Mesothelial cell of epicardium (in vitro differentiated cells): ENCODE measurements at regions not wholly inside any gene's neighbourhood (a gene's known extent, or its start where the extent isn't known, plus 50 kb on each side); places are given as distances from the start of the nearest gene placed in this dataset.
A peak's percentile ranks its signal among the peaks of the same experiment; 100 is the strongest.

Experiments used
- DNase-seq, 2 experiments: peaks; one replicate each; pipeline ENCODE4 v3.0.0; 2021; ENCODE audit warnings: low spot score in 2 of 2; ENCODE audit not compliant: unreplicated experiment in 2 of 2
- H3K27ac Mint-ChIP-seq: 2 replicates; pipeline ENCODE4 v1.8.0; 2021; ENCODE audit warnings: mixed read lengths
- H3K27me3 Mint-ChIP-seq: 2 replicates; pipeline ENCODE4 v1.8.0; 2021; ENCODE audit warnings: low read depth, mixed read lengths
- H3K36me3 Mint-ChIP-seq: 2 replicates; pipeline ENCODE4 v1.8.0; 2021; ENCODE audit warnings: mixed read lengths
- H3K4me1 Mint-ChIP-seq: 2 replicates; pipeline ENCODE4 v1.8.0; 2021; ENCODE audit warnings: mixed read lengths
- H3K4me3 Mint-ChIP-seq: 2 replicates; pipeline ENCODE4 v1.8.0; 2021; ENCODE audit warnings: mild to moderate bottlenecking, moderate library complexity, mixed read lengths
- H3K9me3 Mint-ChIP-seq: 2 replicates; pipeline ENCODE4 v1.8.0; 2021; ENCODE audit warnings: mixed read lengths
- CTCF ChIP-seq: fragments of 200-600 bp; sonication (generic); IDR thresholded peaks from one replicate; pipeline ENCODE4 v1.5.0; 2021; ENCODE audit warnings: antibody characterized with exemption; ENCODE audit not compliant: unreplicated experiment

DNA sequence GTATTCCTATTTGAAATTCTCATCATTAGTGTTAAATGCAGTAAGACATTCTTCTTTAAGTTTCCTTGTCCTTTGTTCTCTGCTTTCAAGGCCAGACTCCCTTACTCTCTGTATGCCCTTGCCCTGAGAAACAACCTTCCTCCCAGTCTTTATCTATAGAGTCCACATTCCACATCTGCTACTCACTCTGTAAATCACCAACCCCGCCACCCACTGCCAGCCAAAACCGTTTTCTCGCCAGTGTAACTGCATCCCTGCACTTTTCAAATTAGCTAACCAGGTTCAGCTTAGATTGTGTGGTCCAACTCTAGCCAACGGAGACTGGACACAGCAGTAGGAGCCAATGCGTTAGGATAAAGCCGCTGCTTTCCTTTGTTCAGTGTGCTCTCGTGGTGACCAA lies 402.4 kb upstream of the PDZRN3 start:
- H3K9me3 Mint-ChIP-seq = peaks cover 12% of the 10 kb centered on the region
- TF ChIP-seq CTCF = no peak
- no peak overlapping the region for H3K4me3 Mint-ChIP-seq
- H3K27me3 Mint-ChIP-seq = peaks cover 3% of the 10 kb centered on the region
- peak overlapping the region; percentile 62 for H3K27ac Mint-ChIP-seq
- no peak for DNase-seq
- no peaks in the 10 kb centered on the region for H3K36me3 Mint-ChIP-seq
- H3K4me1 Mint-ChIP-seq = peaks cover 7% of the 10 kb centered on the region

DNA sequence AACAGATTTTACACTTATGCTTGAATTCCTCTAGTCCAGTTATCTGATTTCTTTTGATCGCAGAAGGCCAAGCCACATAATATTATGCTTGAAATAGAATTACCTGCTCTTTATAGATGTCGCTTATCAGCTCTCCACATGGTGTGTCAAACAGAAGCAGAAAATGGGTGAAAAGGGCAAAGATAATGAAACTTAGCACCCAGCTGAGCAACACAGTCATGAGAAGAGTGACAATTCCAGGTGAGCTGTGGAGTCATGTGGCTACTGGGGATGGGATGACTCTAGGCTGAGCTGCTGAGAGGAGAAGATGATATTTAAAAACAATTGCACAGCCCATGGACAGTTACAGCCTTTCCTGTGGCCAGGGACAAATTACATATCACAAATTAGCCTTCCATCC lies 398.7 kb upstream of the PDZRN3 start:
- Mint-ChIP-seq H3K27ac (no peak overlapping the region), H3K27me3 (peaks cover 6% of the 10 kb centered on the region), H3K9me3 (peaks cover 8% of the 10 kb centered on the region), H3K4me3 (no peak overlapping the region), H3K36me3 (no peaks in the 10 kb centered on the region), H3K4me1 (peaks cover 7% of the 10 kb centered on the region)
- no peak for DNase-seq
- TF ChIP-seq CTCF = no peak

GRCh38 chr3:74021449-74021848 lies 396.7 kb upstream of the PDZRN3 start:
- Mint-ChIP-seq H3K4me1 (no peaks in the 10 kb centered on the region), H3K4me3 (no peak overlapping the region), H3K27me3 (peaks cover 6% of the 10 kb centered on the region), H3K36me3 (no peaks in the 10 kb centered on the region), H3K27ac (no peak overlapping the region), H3K9me3 (no peaks in the 10 kb centered on the region)
- no peak for DNase-seq
- TF ChIP-seq CTCF = no peak

DNA sequence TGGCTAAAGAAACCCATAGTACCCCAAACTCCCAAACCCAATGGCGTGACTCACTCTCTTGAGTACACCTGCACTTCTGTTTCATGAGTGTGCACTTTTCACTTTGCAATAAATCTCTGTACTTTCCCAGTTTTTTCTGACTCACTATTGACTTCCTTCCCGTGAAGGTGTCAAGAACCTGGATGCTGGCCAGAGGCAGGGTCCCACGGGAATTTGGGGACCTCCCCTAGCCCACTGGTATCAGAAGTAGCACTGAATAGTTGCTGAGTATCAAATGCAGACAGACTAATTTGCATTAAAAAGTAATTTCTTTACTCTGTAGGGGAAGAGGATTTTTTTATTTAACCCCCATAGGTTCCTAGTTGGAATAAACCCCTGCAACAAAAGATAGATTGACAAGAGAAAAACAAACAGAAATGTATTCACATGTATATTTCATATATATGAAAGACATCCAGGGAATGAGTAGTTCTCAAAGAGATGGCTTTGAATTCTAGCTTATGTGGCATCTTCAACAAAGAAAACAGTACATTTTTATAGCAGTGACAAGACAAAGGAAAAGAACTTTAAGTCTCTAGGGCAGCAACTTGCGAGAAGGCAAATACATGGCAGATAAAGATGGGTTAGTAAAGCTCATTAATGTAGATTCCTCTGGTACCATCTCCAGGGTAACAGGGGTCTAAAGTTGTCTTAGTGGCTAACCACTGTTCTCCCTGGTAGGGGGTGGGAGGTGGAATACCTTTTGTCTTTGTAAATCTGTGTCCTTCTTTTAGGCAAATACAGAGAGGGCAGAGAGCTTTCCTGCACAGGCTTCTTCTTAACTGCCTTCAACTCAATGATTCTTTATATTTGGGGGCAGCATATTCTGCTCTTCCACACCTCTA lies 385.5 kb upstream of the PDZRN3 start:
- TF ChIP-seq CTCF = no peak
- no peaks in the 10 kb centered on the region for H3K4me1 Mint-ChIP-seq
- H3K36me3 Mint-ChIP-seq = no peaks in the 10 kb centered on the region
- DNase-seq = no peak
- no peaks in the 10 kb centered on the region for H3K9me3 Mint-ChIP-seq
- H3K4me3 Mint-ChIP-seq = no peak overlapping the region
- H3K27me3 Mint-ChIP-seq = no peaks in the 10 kb centered on the region
- H3K27ac Mint-ChIP-seq = no peak overlapping the region

DNA sequence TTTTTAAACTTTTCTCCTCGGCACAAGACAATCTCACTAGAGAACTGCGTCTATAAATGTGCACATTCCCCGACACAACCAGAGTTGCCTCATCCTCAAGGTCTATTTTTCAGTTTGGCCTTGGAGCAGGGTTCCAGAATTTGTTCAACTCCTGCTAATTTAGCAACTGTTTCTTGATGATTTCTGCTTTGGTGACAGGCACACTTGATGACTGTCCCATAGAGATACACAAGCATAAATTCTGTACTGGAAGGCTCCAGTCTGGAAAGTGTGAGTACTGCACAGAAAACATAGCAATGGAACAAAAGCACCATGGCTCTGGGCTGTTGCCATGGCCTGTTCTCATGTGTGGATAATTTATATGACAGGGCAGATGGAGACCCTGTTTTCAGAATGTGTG lies 379.6 kb upstream of the PDZRN3 start:
- Mint-ChIP-seq H3K36me3 (no peaks in the 10 kb centered on the region), H3K9me3 (no peaks in the 10 kb centered on the region), H3K27ac (no peak overlapping the region), H3K4me3 (no peak overlapping the region), H3K27me3 (no peaks in the 10 kb centered on the region), H3K4me1 (peaks cover 5% of the 10 kb centered on the region)
- no peak for DNase-seq
- no peak for TF ChIP-seq CTCF
